Activated T-cell treated with anti-CD3 and anti-CD28 coated beads for 1 hour (primary cell): ENCODE measurements at regions not wholly inside any gene's neighbourhood (a gene's known extent, or its start where the extent isn't known, plus 50 kb on each side); places are given as distances from the start of the nearest gene placed in this dataset.

Experiments
- DNase-seq: peaks from one replicate; pipeline ENCODE4 v3.0.0-alpha.2; 2020; ENCODE audit warnings: low read depth

DNA sequence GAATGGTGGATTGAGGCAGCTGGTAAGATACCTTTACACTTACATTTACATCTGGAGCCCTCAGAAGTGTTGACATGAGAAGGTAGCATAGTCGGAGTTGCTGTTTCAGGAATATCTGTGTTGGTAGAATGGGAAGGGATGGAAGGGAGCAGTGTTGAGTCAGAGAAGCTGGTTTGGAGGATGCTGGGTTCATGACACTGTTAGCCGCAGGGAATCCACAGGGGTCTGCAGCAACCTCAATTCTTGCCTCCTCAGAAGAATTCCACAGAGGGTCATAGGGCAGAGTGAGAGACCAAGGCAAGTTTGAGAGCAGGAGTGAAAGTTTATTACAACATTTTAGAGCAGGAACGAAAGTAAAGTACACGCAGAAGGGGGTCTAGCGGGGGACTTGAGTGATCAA, 536.8 kb downstream of the QKI start:
- no peak for DNase-seq

DNA sequence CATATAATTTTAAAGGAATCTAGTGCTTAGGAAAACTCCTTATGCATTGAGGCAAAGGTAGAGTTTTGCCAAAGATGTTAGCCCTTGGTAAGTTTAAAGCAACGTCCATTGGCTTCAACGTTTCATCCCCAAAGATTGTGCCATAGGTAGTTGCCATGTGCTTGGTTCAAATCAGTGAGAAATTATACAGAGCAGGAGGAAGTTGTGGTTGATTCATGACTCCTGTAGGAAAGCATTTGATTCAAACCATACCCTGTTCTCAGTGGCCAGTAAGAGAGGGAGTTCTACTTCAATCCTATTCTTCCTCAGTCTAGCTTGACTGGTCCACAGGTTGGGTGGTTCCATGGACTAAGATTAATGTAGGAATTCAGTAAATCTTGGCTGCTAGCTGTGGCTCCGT, 535.6 kb downstream of the QKI start:
- DNase-seq, result no peak

DNA sequence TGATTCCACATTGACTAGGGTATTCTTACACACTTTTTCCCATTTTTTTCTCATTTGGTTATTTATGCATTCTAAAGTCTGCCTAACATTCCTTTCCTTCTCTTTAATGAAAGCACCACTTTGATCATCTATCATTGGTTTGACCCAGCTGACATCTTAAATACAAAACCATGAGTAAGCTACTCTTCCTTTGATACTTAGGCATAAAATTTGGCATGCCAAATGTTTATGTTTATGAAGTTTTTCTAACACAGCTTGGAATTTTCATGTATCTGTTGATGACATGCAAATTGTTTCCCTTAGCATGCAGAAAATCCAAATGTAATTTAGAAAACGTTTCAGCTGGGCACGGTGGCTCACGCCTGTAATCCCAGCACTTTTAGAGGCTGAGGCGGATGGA, 534.9 kb downstream of the QKI start:
- no peak for DNase-seq

DNA sequence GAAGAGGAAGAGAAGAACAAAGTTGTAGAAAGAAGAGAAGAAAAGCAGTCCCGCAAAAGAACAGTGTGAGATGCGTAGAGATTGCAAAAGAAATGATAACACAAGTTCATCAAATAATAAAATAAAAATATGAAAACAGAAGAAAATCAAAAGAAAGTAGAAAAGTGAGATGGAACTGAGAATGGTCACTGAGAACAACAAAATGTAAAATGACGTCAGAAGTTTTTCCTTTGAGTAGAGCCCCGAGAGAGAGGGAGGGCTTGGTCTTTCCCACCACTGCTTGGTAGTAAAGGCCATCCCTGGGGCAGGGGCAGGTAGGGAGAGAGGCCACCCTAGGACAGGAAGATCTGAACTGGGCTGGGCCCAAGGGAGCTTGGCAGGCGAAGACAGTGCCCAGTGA, 533.7 kb downstream of the QKI start:
- DNase-seq, result no peak

DNA sequence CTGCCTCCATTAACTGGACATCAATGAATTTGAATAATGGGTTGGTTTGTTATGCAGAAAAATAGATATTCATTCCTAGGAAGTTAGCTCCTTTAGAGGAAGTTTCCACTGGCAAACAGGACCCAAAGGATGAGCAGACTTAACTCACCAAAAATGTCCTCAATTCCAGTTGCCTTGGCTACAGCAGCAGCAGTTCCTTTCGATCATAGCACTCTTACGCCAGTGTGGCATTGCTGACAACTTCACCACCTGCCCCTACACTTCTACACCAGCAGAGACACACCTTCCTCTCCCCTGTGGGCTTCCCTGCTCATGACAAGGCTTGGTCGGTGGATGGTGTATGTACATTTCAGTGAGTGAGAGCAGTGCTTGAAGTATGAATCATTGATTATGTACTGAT, 532.8 kb downstream of the QKI start:
- DNase-seq, result no peak

DNA sequence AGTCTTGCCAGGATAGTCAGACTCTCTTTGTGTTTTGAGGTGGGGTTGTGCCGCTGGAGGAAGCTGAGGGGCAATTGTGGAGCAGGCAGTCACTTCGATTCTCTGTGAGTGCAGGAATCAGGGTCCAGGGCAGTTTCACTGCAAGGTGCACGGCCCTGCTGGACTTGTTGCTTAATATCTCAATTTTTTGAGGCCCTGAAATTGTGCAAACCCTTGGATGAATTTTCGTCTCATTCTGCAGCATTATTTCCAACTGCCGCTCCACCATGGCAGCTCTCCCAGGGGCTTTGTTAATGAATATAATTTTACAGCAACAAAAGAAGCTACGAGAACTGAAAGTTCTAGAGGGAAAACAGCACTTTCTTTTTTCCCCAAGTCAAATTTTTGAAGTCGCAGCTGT, 531.9 kb downstream of the QKI start:
- no peak for DNase-seq

DNA sequence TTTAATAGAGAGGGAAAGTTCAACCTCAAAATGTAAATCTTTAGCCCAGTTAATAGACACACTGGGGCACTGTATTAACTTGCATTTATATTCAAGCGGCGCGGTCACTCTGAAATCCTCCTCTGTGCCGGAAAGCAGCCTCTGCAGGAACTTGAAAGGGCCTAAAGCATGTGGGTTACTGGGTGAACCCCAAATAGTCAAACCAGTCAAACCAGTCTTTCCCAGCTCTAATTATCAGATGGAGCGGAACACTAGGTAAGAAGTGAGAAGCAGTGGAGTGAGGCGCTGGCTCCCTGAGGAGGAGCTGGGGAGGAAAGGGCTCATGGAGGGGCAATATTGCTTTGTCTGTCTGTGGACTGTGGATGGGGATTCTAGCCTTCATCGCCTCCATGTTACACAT, 531.3 kb downstream of the QKI start:
- DNase-seq, result no peak

DNA sequence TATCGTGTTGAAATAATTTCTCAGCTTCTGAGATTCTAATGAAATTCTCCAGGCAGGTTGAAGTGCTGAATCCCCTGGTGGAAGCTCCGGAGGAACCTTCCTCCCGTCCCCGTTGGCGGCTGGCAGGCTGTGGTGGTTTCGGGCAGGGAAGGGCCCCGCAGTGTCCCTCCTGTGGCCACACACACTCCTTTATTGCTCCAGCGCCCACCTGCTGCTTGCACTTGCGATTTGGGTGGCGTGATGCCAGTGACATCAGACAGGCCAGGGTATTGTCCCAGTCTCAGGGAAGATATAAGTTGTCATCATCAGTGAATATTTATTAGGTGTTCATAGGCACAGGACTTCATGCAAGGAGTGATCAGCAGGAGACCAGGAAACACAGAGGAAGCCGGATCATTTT, 530.4 kb downstream of the QKI start:
- DNase-seq, result no peak

DNA sequence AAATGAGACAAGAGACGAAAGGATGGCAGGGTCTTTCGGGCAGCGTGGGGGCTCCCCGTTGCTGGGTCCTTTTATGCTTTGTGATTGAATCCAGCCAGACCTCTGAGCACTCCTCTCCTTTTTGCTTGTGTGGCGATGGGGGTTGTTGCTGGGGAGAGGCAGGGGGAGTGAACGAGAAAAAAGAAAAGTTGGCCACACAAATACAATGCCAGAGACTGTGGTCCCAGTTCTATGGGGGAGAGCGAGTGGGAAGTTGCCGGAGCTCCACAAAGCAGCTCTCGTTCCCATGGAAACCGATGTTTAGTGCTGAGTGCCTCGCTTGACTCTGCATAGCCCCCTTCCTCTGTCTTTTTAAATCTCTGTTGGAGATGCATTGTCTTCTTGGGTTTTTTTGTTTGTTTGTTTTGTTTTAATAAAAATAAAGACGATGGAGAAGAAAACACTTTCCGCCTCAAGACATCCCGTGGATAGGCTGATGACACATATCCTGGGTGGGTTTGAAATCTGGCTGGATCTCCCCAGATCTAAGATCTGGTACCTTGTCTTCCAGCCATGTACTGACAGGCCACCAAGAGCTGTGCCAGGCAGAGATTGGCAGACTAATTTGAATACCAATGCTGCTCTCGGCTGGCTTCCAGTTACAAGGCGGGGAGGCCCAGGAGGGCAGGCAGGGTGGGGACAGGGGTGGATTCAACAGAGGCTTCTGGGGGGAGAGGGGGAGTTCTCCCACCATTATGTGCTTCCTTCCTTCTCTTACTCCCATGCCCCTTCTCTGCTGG, 529.3 kb downstream of the QKI start:
- DNase-seq, result no peak

DNA sequence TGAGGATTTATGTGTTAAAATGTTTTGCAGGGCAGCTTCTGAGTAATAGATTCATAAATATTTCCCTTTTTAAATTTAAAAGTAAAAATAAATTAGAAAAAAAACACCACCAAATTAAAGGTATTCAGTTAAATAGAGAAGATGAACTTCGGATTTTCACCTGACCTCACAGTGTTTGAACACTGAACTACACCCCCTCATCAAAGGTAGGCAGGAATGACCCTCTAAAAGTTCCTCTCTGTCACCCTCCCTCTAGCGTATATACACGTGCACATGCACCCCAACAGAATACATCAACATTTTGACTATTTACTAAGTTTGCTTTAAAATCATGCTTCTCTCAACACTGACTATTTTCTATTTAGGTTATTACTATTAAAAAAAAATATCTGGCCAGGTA, 528.3 kb downstream of the QKI start:
- DNase-seq, result no peak

DNA sequence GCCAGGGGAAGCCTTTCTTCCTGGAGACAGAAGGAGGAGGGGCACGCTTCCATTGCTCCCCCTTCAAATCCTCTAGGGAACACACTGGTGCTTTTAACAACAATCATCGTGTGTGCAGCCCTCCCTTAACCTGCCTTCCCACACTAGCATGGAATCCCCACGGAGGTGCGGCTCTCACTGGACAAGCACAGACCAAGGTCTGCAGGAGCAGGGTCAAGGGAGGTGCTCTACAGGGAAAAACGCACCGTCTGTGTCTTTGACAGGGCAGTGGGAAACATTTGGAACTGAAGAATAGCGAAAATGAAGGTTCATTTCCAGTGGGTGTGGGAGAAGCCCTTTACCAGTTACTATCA, 527.1 kb downstream of the QKI start:
- no peak for DNase-seq

DNA sequence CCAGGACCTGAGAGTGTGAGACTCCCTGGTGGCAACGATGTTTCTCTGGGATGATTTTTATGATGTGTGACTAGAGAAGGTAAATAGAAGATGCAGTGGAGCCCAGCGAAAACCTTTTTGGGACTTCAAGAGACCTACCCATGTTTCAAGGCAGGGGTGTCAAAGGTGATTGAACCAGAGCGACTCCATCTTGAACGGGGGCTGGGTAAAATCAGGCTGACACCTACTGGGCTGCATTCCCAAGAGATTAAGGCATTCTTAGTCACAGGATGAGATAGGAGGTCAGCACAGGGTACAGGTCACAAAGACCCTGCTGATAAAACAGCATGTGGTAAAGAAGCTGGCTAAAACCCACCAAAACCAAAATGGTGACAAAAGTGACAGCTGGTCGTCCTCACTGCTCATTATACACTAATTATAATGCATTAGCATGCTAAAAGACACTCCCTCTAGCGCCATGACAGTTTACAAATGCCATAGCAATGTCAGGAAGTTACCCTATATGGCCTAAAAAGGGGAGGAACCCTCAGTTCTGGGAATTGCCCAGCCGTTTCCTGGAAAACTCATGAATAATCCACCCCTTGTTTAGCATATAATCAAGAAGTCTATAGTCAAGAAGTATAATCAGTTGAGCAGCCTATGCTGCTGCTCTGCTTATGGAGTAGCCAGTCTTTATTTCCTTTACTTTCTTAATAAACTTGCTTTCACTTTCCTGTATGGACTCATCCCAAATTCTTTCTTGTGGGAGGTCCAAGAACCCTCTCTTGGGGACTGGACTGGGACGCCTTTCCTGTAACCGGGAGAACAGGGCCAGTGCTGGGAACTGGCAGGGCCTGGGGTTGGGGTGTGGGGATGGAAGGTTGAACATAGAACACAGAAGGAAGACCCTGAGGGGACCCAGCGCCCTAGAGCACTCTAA, 526.4 kb downstream of the QKI start:
- no peak for DNase-seq

DNA sequence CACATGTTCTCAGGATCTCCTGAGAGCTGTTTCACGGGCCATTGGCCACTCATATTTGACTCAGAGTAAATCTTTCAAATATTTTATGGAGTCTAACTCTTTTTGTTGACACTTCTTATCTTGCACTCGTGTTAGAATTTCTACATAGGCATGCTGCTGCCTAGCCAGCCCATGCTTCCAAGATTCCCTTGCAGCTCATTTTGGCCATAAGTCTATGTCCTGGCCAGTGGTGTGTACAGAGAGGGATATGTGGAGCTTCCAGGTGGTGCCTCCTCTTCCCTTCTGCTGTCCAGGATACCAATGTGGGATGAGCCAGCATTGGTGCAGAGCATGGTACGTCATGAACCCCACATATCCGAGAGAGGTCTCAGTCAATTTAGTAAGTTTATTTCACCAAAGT, 522.6 kb downstream of the QKI start:
- DNase-seq, result no peak

DNA sequence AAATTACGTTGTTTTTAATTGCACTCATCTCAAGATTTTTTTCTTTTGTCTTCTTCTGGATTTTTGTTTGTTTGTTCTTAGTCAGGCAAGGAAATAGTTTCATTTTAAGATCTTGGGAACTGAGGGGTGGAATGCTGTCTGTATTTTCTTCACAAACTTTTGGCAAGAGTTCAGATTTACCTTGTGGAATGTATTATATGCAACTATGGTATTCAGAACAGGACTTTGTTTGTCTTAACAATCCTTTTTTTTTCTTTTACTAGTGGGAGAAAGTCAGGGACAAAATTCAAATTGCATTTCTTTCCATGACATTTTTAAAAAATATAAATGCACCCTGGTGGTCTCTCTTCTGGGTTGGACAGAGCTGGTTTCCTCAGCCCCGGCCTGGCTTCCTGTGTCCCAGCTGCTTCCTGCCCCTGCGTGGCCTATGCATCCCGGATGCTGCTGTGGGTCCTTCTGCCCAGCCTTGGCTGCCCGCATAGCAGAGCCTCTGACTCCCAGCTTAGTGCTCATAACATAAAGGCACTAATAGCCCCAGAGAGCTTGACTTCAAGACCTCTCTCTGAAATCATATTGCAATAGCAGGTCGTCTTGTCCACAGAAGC, 520.7 kb downstream of the QKI start:
- no peak for DNase-seq

DNA sequence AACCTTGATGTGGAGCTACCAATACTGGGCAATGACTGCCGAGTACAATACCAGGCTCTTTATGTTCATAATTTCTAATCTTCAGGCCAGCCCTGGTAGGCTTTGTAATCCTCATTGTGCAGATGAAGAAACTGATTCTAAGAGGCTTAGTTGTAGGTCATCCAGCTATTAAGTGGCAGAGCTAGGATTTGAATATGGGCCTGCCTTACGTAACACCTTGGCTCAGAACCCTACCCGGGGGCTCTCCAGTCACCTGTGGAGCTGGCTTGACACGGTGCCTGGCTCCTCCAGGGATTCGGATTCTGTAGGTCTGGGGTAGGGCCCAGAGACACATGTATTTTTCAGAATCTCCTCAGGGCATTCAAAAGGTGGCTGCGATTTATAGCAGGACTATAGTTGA, 515.5 kb downstream of the QKI start:
- DNase-seq, result no peak

DNA sequence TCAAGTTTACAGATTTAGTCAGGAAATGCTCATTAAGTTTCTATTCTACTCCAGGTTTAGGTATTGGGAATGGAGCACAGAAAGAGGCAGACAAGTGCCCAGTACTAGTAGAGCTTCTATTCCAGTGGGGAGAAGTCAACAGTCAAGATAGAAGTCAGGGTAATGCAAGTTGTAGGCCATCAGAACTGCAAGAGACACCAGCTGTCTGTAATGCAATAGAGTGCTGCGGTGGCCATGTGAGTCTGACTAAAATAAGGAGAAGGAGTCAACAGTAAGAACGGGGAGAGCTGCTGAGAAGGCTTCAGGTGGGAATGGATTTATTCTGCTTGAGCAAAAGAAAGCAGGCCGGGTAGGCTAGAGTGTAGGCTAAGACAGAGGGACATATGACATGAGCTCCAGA, 515.0 kb downstream of the QKI start:
- DNase-seq, result no peak

DNA sequence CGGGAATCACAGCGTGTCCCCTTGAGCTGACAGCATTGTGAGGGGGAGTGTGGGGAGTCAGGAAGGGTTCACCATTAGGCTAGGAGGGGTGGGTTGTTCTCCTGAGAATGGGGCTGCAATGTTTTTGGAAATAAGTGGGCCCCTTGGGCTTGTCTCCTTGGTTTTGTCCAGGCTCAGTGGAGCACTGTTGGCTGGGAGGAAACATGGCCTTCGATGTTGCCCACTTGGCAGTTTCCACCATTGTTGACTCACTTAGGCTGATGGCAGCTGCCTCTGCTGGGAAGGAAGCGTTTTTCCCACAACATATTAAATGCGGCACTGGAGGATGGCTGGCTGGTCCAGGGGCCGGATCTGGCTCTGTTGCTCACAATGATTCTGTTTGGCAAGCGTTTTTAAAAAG, 512.1 kb downstream of the QKI start:
- no peak for DNase-seq

DNA sequence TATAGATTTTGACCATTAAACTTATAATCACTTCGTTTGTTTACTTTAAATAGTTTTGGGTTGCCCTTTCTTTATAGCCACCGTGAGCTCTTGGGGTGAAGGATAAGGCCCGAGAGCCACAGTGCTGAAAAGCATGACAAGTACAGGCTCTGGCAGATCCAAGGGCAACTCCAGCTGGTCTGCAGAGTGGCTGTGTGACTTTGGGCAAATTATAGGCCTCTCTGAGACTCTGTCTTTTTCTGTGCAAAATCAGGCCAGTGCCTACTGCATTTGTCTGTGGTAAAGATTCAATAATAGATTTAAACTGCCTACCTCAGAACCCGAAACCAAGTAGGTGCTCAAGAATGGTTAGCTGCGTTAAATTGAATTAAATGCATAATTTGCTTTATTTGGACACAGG, 511.3 kb downstream of the QKI start:
- DNase-seq, result no peak

DNA sequence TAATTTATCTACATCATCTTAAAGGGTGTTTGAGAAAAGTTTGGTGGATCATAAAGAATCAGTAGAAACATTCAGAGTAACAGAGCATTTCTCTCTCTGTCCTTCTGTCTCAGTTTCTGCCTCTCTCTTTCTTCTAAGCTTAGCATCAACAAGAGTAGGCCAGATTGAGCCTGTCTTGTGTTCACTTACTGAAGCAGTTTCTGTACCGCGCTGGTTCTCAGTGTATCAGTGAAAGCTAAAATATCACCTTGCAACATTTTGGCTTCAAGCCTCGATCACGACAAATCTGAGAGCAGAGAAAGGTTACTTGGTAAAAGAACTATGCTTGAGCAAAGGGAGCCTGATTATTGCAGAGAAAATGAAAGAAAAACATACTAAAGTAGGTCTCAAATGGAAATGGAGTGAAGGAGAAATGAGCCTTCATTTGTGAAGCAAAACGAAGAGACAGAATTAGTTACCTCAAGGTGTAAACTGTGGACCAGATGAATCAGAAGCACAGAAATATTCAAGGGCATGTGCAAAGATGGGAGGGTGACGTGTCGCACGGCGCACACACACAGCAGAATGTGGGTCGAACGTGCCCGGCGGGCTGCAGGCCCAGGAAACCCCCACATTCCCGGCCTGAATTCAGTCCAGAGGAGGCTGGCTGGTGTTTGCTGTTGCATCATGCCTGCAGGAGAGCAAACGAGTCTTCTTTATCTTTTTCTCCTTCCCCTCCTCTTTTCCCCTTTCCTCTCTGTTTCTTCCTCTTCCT, 509.3 kb downstream of the QKI start:
- no peak for DNase-seq

DNA sequence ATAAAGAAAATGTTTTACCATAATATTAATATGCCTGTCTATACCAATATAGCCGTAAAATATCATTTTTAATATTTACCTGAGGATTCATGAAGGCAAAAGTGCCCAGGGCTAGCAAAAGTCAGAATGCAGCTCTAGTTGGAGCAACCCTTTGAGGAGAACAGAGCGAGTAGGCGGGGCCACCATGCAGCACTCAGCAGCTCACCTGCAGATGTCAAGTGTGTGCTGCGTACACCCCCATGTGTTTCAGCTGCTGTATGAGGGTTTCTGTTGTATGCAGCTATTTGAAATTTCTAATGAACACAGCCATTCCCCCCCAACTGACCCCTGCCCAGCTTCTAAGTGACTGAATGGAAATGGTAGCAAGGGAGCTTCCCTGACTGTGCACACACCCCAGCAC, 508.0 kb downstream of the QKI start:
- DNase-seq, result no peak

DNA sequence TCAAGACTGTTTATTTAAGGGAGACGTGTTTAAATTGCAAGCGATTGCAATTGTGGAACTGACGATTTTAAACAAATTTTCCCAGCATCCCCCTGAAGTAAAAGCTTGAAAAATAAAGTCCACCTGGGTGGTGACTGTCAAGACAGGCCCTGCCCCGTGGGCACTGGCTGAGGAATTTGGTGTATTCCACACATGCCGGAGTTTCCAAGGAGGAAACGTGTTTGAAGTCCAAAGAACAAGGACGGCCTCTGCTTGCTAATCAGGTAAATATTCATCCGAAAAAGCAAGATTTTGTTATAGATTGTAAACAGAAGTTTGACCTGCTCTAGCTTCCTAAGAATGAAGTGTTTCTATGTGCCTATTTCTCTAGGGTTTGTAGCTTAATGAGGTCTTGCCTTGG, 505.1 kb downstream of the QKI start:
- no peak for DNase-seq

DNA sequence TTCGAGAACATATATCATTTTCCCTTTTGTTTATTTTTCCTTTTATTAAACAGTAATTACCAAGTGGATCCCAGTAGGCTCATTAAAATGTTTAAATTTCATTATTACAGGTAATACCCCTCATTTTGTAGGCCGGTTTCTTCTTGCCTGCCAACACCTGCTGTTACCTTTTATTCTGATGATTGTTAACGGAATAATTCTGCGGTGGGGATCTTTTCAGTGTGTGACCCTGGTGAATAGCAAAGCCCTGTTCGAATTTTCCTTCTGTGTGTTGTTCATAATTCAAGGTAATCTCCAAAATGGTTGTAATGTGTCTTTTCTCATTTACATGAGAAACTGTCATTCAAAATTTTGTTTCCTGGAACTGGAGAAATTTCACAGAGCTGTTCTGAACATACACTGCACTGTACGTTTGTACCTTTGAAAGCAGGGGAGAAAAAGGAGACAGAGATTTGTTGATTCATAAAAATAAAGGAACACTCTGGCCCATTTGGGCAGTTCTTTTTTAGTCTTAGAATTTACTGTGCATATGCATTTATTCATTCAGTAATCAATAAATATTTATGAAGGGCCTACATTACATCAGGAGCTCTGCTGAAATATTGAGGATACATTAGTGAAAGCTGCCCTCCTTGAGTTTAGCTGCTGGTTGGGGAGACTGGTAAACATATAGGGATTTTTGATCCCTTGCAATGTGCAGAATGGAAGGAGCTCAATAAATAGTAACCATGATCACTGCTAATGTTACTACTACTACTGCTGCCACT, 502.0 kb downstream of the QKI start:
- DNase-seq, result no peak
